Mesenchymal stem cell (in vitro differentiated cells and primary cell): ENCODE measurements at regions not wholly inside any gene's neighbourhood (a gene's known extent, or its start where the extent isn't known, plus 50 kb on each side); places are given as distances from the start of the nearest gene placed in this dataset.

Experiments
- DNase-seq: peaks from one replicate; pipeline ENCODE4 v3.0.0-alpha.2; 2013
- H2AFZ ChIP-seq: one replicate; pipeline ENCODE4 v1.6.1; 2013; ENCODE audit warnings: low read depth, mild to moderate bottlenecking, control low read depth, inconsistent platforms, low read length, moderate library complexity
- H2AK5ac ChIP-seq: 2 replicates; pipeline ENCODE4 v1.6.1; 2013; ENCODE audit warnings: low read length, moderate library complexity, mild to moderate bottlenecking, inconsistent platforms; ENCODE audit not compliant: severe bottlenecking
- H2BK120ac ChIP-seq: one replicate; pipeline ENCODE4 v1.6.1; 2013; ENCODE audit warnings: low read depth, mild to moderate bottlenecking, inconsistent platforms, low read length, moderate library complexity
- H2BK12ac ChIP-seq, 2 experiments: one replicate each; pipeline ENCODE4 v1.6.1; 2013; ENCODE audit warnings: inconsistent platforms in 2 of 2, low read length in 2 of 2, mild to moderate bottlenecking in 2 of 2, moderate library complexity in 2 of 2, control low read depth in 1 of 2
- H2BK15ac ChIP-seq: one replicate; pipeline ENCODE4 v1.6.1; 2013; ENCODE audit warnings: mild to moderate bottlenecking, low read depth, inconsistent platforms; ENCODE audit not compliant: poor library complexity, severe bottlenecking
- H2BK5ac ChIP-seq: 2 replicates; pipeline ENCODE4 v1.6.1; 2013; ENCODE audit warnings: low read depth, mild to moderate bottlenecking, low read length, control low read depth, inconsistent platforms; ENCODE audit not compliant: poor library complexity, severe bottlenecking
- H3K14ac ChIP-seq, 2 experiments: one replicate each; pipeline ENCODE4 v1.6.1; 2013; ENCODE audit warnings: inconsistent platforms in 2 of 2, low read length in 2 of 2, control low read depth in 1 of 2, mild to moderate bottlenecking in 1 of 2, moderate library complexity in 1 of 2
- H3K18ac ChIP-seq, 2 experiments: one replicate each; pipeline ENCODE4 v1.6.1; 2013; ENCODE audit warnings: inconsistent platforms in 2 of 2, low read length in 2 of 2, control low read depth in 1 of 2, low read depth in 1 of 2, mild to moderate bottlenecking in 1 of 2
- H3K23ac ChIP-seq, 2 experiments: one replicate each; pipeline ENCODE4 v1.6.1; 2013; ENCODE audit warnings: inconsistent platforms in 2 of 2, low read length in 2 of 2, mild to moderate bottlenecking in 2 of 2, moderate library complexity in 2 of 2, control low read depth in 1 of 2
- H3K27ac ChIP-seq: 2 replicates; pipeline ENCODE4 v1.5.1; 2013; ENCODE audit warnings: mild to moderate bottlenecking, moderate library complexity, low read length, control low read depth, inconsistent platforms; ENCODE audit not compliant: poor library complexity, severe bottlenecking
- H3K27me3 ChIP-seq, 2 experiments: 2 replicates each; pipeline versions ENCODE4 v1.6.1 to v1.7.0; 2013; ENCODE audit warnings: low read length in 2 of 2, mild to moderate bottlenecking in 2 of 2, moderate library complexity in 2 of 2, control low read depth in 1 of 2, inconsistent platforms in 1 of 2; ENCODE audit not compliant: control insufficient read depth in 1 of 2, insufficient read depth in 1 of 2
- H3K36me3 ChIP-seq, 2 experiments: 2 replicates each; pipeline versions ENCODE4 v1.6.1 to v1.7.0; 2013; ENCODE audit warnings: low read length in 2 of 2, control low read depth in 1 of 2, inconsistent platforms in 1 of 2, low read depth in 1 of 2, mild to moderate bottlenecking in 1 of 2; ENCODE audit not compliant: insufficient read depth in 2 of 2, control insufficient read depth in 1 of 2
- H3K4ac ChIP-seq, 2 experiments: one replicate each; pipeline ENCODE4 v1.6.1; 2013; ENCODE audit warnings: inconsistent platforms in 2 of 2, low read length in 2 of 2, mild to moderate bottlenecking in 2 of 2, moderate library complexity in 2 of 2, control low read depth in 1 of 2, low read depth in 1 of 2
- H3K4me1 ChIP-seq: 2 replicates; pipeline ENCODE4 v1.6.1; 2013; ENCODE audit warnings: low read depth, low read length, control low read depth; ENCODE audit not compliant: control insufficient read depth, insufficient read depth
- H3K4me2 ChIP-seq: 2 replicates; pipeline ENCODE4 v1.6.1; 2013; ENCODE audit warnings: low read length, mild to moderate bottlenecking, inconsistent platforms; ENCODE audit not compliant: poor library complexity, severe bottlenecking
- H3K4me3 ChIP-seq, 2 experiments: 2 replicates each; pipeline versions ENCODE4 v1.5.1 to v1.7.0; 2013; ENCODE audit warnings: low read length in 2 of 2, mild to moderate bottlenecking in 2 of 2, control low read depth in 1 of 2, low read depth in 1 of 2; ENCODE audit not compliant: insufficient read depth in 1 of 2
- H3K79me1 ChIP-seq: replicated peaks from 2 replicates; pipeline ENCODE4 v1.6.1; 2013; ENCODE audit warnings: mild to moderate bottlenecking, control low read depth, low read length, inconsistent platforms; ENCODE audit not compliant: poor library complexity, severe bottlenecking
- H3K9ac ChIP-seq: 2 replicates; pipeline ENCODE4 v1.7.0; 2013; ENCODE audit warnings: mild to moderate bottlenecking, low read length, moderate library complexity
- H3K9me3 ChIP-seq: 2 replicates; pipeline ENCODE4 v1.7.0; 2013; ENCODE audit warnings: mild to moderate bottlenecking, low read length; ENCODE audit not compliant: control insufficient read depth
- H4K8ac ChIP-seq: one replicate; pipeline ENCODE4 v1.6.1; 2013; ENCODE audit warnings: inconsistent platforms, mild to moderate bottlenecking, low read length, moderate library complexity
- H4K91ac ChIP-seq: one replicate; pipeline ENCODE4 v1.6.1; 2013; ENCODE audit warnings: mild to moderate bottlenecking, low read length, inconsistent platforms
- WGBS: methylation state at CpG from one replicate; pipeline ENCODE4 v1.1.7; 2013; ENCODE audit warnings: mixed read lengths; 5-methylcytosine and 5-hydroxymethylcytosine counted together

DNA sequence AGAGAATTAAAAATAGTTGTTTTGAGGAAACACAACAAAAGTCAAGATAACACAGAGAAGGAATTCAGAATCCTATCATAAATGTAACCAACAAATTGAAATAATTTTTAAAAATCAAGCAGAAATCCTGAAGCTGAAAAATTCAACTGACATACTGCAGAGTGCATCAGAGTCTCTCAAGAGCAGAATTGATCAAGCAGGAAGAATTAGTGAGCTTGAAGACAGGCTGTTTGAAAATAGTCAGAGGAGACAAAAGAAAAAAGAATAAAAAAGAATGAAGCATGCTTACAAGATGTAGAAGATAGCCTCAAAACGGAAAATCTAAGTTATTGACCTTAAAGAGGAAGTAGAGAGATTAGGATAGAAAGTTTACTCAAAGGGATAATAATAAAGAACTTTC is 65.8 kb upstream of the PPP2R5C start:
- no peak overlapping the region for H4K8ac ChIP-seq
- H2BK120ac ChIP-seq = no peak overlapping the region
- no peak for DNase-seq
- WGBS = no CpG with 5 or more reads among the region's 1 CpG
- no peak overlapping the region for H3K4me2 ChIP-seq
- no peak overlapping the region for H2AFZ ChIP-seq
- H3K27me3 ChIP-seq = peaks cover 0 to 9% of the 10 kb centered on the region in 2 experiments
- H3K79me1 ChIP-seq = no peaks in the 10 kb centered on the region
- no peaks in the 10 kb centered on the region for H3K36me3 ChIP-seq
- H2BK12ac ChIP-seq = no peak overlapping the region
- no peak overlapping the region for H2BK5ac ChIP-seq
- no peak overlapping the region for H4K91ac ChIP-seq
- no peak overlapping the region for H3K4ac ChIP-seq
- H3K4me3 ChIP-seq = no peak overlapping the region
- no peaks in the 10 kb centered on the region for H3K4me1 ChIP-seq
- no peak overlapping the region for H3K18ac ChIP-seq
- no peak overlapping the region for H3K9ac ChIP-seq
- H3K23ac ChIP-seq = no peak overlapping the region
- no peak overlapping the region for H2AK5ac ChIP-seq
- no peak overlapping the region for H3K27ac ChIP-seq
- peaks cover 21% of the 10 kb centered on the region for H3K9me3 ChIP-seq
- no peak overlapping the region for H2BK15ac ChIP-seq
- H3K14ac ChIP-seq = no peak overlapping the region

DNA sequence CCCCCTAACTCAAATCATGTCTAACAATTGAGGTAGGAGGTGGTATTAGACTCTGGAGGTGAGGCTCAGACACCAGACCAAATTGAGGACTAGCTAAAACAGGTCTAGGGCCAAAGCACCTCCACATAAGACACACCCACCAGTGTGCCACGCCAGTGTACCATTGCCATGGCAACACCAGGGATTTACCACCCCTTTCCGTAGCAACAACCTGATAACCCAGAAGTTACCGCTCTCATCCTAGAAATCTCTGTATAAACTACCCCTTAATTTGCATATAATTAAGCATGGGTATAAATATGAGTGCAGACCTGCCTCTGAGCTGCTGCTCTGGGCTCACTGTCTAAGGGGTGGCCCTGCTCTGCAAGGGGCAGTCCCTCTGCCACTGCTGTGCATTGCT is 57.4 kb upstream of the PPP2R5C start:
- no peaks in the 10 kb centered on the region for H3K36me3 ChIP-seq

DNA sequence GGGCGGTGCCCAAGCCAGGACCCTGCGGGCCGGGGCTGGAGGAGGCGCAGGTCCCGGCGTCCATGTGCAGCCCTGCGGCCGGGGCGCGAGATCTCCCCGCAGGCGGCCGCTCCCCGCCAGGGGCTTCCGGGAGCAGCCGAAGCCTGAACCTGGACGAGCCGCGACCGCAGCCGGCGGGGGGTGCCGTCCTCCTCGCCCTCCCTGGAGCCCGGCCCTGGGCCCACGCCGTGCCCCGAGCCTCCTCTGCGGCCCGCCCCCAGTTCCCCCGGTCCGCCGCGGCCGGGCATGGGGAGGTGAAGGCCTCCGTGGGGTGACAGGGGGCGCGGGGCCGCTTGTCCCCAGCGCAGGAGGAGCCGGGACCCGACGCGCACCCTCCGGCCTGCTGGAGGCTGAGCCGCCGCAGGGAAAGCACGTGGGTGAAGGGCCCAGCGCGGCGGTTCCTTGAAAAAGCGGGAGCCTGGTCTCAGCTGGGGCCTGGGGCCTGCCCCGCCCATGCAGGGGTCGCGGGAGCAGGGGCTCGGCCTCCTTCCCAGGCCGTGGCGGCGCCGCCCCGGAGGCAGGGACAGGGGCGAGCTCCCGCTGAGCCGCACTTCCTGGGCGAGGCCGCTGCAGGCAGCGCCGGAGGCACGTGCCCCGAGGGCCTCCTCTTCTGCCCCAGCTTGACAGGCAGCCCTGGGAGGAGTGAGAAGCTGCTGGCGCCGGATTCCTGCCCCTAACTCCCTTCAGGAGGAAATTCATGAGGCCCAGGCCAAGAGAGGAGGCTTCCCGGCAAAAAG is 55.6 kb upstream of the PPP2R5C start:
- no peaks in the 10 kb centered on the region for H3K9me3 ChIP-seq
- no peaks in the 10 kb centered on the region for H3K36me3 ChIP-seq
- no peak overlapping the region for H3K23ac ChIP-seq
- H2BK15ac ChIP-seq = no peak overlapping the region
- H3K9ac ChIP-seq = peak overlapping the region; percentile 43
- peak; percentile 30 for DNase-seq
- no peak overlapping the region for H2BK5ac ChIP-seq
- peaks cover 6 to 33% of the 10 kb centered on the region in 2 experiments for H3K27me3 ChIP-seq
- peak overlapping the region; percentile 83 for H2AFZ ChIP-seq
- H4K91ac ChIP-seq = peak overlapping the region; percentile 92
- H3K14ac ChIP-seq = peak overlapping the region in 1 of 2 experiments; percentile 42
- peak overlapping the region; percentile 64 for H2BK120ac ChIP-seq
- H2AK5ac ChIP-seq = no peak overlapping the region
- no peaks in the 10 kb centered on the region for H3K79me1 ChIP-seq
- H3K4ac ChIP-seq = peak overlapping the region in 1 of 2 experiments; percentile 8
- H3K4me3 ChIP-seq = no peak overlapping the region
- 32% methylated on average over 67 of the region's 73 CpGs for WGBS
- peaks cover 12% of the 10 kb centered on the region for H3K4me1 ChIP-seq
- no peak overlapping the region for H3K27ac ChIP-seq
- peak overlapping the region; percentile 67 for H4K8ac ChIP-seq
- H3K18ac ChIP-seq = peak overlapping the region; percentile 79 to 83
- peak overlapping the region; percentile 51 for H3K4me2 ChIP-seq
- peak overlapping the region in 1 of 2 experiments; percentile 76 for H2BK12ac ChIP-seq

More for the DNA sequence above, 57.4 kb upstream of the PPP2R5C start:
- H2AK5ac ChIP-seq = no peak overlapping the region
- no peak overlapping the region for H3K4ac ChIP-seq
- H3K23ac ChIP-seq = no peak overlapping the region
- no peak overlapping the region for H2BK12ac ChIP-seq
- no peak for DNase-seq
- no peaks in the 10 kb centered on the region for H3K9me3 ChIP-seq
- no peak overlapping the region for H3K4me3 ChIP-seq
- no peak overlapping the region for H3K4me2 ChIP-seq
- no peak overlapping the region for H2BK120ac ChIP-seq
- H2BK5ac ChIP-seq = no peak overlapping the region
- H2BK15ac ChIP-seq = no peak overlapping the region
- no peak overlapping the region for H2AFZ ChIP-seq
- H3K27ac ChIP-seq = no peak overlapping the region
- WGBS = 93% methylated on average over 2 of the region's 3 CpGs
- no peak overlapping the region for H3K18ac ChIP-seq
- H4K91ac ChIP-seq = no peak overlapping the region
- no peak overlapping the region for H3K14ac ChIP-seq
- no peak overlapping the region for H3K9ac ChIP-seq
- peaks cover 12% of the 10 kb centered on the region for H3K4me1 ChIP-seq
- H4K8ac ChIP-seq = no peak overlapping the region
- H3K27me3 ChIP-seq = peaks cover 6 to 31% of the 10 kb centered on the region in 2 experiments
- no peaks in the 10 kb centered on the region for H3K79me1 ChIP-seq

DNA sequence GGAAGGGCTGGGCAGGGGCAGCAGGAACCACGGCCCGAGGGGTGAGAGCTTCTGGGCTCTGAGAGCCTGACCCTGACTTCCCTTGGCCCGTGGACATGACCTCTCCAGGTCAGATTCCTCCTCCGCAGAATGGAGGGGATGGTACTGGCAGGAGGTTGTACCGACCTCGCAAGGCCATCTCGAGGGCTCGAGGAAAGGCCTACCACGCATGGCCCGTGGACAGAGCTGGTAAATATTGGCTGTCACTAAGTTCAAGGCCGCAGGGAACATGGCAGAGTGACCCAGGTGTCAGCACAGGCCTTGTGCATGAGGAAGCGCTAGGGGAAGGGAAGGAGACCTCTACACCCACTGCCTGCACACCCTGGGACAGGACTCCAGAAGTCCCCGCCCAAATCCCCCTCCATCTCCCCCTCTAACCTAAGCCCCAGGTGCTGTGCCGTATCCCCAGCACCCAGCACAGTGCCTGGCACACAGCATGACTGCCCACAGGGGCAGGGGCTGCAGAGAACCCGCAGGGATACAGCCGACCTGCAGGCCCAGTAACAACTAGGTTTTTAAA is 54.9 kb upstream of the PPP2R5C start:
- peak overlapping the region in 1 of 2 experiments; percentile 76 for H2BK12ac ChIP-seq
- no peak overlapping the region for H2BK5ac ChIP-seq
- no peaks in the 10 kb centered on the region for H3K79me1 ChIP-seq
- 84% methylated on average over 16 of the region's 16 CpGs for WGBS
- H3K27me3 ChIP-seq = peaks cover 6 to 37% of the 10 kb centered on the region in 2 experiments
- H2AFZ ChIP-seq = peak overlapping the region; percentile 83
- no peak for DNase-seq
- H3K36me3 ChIP-seq = no peaks in the 10 kb centered on the region
- no peak overlapping the region for H3K4me2 ChIP-seq
- H3K27ac ChIP-seq = no peak overlapping the region
- no peak overlapping the region for H3K23ac ChIP-seq
- H3K4me1 ChIP-seq = peaks cover 12% of the 10 kb centered on the region
- no peak overlapping the region for H3K4me3 ChIP-seq
- no peak overlapping the region for H2BK120ac ChIP-seq
- peak overlapping the region; percentile 26 for H2BK15ac ChIP-seq
- peak overlapping the region; percentile 92 for H4K91ac ChIP-seq
- H3K18ac ChIP-seq = peak overlapping the region; percentile 54 to 83
- H3K4ac ChIP-seq = peak overlapping the region in 1 of 2 experiments; percentile 6
- H3K14ac ChIP-seq = peak overlapping the region in 1 of 2 experiments; percentile 61
- peak overlapping the region; percentile 34 for H2AK5ac ChIP-seq
- H4K8ac ChIP-seq = peak overlapping the region; percentile 67
- H3K9me3 ChIP-seq = no peaks in the 10 kb centered on the region
- peak overlapping the region; percentile 43 for H3K9ac ChIP-seq
